Right cardiac atrium (tissue), 5 donors: ENCODE measurements at regions not wholly inside any gene's neighbourhood (a gene's known extent, or its start where the extent isn't known, plus 50 kb on each side); places are given as distances from the start of the nearest gene placed in this dataset.

ENCODE experiments used
- ATAC-seq, 2 donors: fragments of 200-7000 bp; cut with Tn5 transposase; one replicate each; pipeline versions ENCODE4 v1.8.0 to v1.9.1; 2020; ENCODE audit warnings: moderate library complexity in 2 of 2, mild to moderate bottlenecking in 1 of 2
- DNase-seq, 3 donors: peaks; one replicate each; pipeline ENCODE4 v3.0.0-alpha.2; 2020
- H3K27ac ChIP-seq: one replicate; pipeline ENCODE4 v1.5.1; 2013; ENCODE audit warnings: mild to moderate bottlenecking, low read length, control low read depth, moderate library complexity
- H3K27me3 ChIP-seq: one replicate; pipeline ENCODE4 v1.6.1; 2013; ENCODE audit not compliant: control insufficient read depth, insufficient read depth
- H3K4me1 ChIP-seq: one replicate; pipeline ENCODE4 v1.6.1; 2013; ENCODE audit warnings: low read length; ENCODE audit not compliant: control insufficient read depth, insufficient read depth
- H3K4me3 ChIP-seq: one replicate; pipeline ENCODE4 v1.5.1; 2013; ENCODE audit warnings: low read length, control low read depth
- H3K9me3 ChIP-seq: one replicate; pipeline ENCODE4 v1.6.1; 2013; ENCODE audit warnings: low read length; ENCODE audit not compliant: control insufficient read depth
- WGBS: extraction: QIAGEN DNeasy Blood & Tissue Kit; methylation state at CpG from one replicate; pipeline ENCODE4 v1.1.7; 2013; 5-methylcytosine and 5-hydroxymethylcytosine counted together
- intact Hi-C, 4 donors: fragments of 100-400 bp; cut with DNase I; formaldehyde crosslinking; loops; one replicate each; pipeline versions ENCODE4 v1.11.0 to v1.14.0; 2022 to 2023
- donor health status: healthy with polysubstance abuse.
- donor health status: DM: no; HTN: yes; CAD: no.
- donor health status: DM: no; HTN: no; CAD: no.
- donor health status: DM: no; HTN: yes; CAD: no; lungs with severe emphysema.
- donor health status: DM: yes; HTN: yes; CAD: no.

DNA sequence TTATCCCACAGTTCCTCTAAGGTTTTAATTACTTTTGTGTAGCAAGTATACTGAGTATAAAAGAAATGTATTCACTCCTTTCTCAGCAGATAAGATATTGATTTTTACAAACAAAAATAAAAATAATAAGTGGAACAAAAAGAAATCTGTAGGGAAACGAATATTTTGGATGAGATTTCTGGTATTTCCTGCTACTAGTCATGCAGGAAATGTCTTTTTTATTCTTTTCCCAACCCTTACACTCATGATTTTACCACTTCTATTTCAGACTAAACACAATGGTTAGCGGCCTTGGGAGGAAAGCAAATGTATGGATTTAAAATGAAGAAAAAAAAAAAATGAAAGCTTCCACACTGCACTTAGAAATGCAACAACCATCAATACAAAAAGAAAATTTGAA is 580.5 kb upstream of the MARCKS start:
- Histone ChIP-seq H3K27ac (no peak overlapping the region), H3K4me1 (no peaks in the 10 kb centered on the region), H3K4me3 (no peak overlapping the region), H3K27me3 (no peaks in the 10 kb centered on the region), H3K9me3 (no peaks in the 10 kb centered on the region)
- 42% methylated on average over 2 of the region's 2 CpGs for WGBS
- DNase-seq: no peak
- intact Hi-C loops: no loop called here
- no peak for ATAC-seq

DNA sequence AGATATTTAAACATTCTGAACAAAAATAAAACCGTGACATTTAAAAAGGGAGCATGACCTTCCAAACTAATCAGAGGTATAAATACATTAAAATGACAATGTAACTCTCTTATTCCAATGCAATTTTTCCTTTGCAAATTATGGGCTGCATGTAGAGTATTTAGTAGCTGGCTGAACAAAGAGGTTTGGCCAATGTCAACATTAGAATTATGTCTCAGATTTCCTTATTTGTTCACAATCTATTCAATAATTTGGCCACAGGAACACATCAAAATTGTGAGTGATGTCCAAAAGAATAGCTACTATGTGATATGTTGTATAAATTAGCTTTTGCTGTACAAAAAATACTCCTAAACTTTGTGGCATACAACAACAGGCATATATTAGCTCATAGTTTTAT is 580.0 kb upstream of the MARCKS start:
- no peak for DNase-seq
- no peak overlapping the region for H3K4me3 ChIP-seq
- H3K9me3 ChIP-seq: no peaks in the 10 kb centered on the region
- intact Hi-C loops: no loop called here
- H3K27ac ChIP-seq: no peak overlapping the region
- 89% methylated on average over 1 of the region's 1 CpG for WGBS
- no peaks in the 10 kb centered on the region for H3K4me1 ChIP-seq
- ATAC-seq: no peak
- no peaks in the 10 kb centered on the region for H3K27me3 ChIP-seq

GRCh38 chr6:113281014-113281413 is 576.1 kb upstream of the MARCKS start:
- ATAC-seq (no peak), DNase-seq (no peak)
- H3K4me1 ChIP-seq: no peaks in the 10 kb centered on the region
- no peaks in the 10 kb centered on the region for H3K9me3 ChIP-seq
- no peak overlapping the region for H3K4me3 ChIP-seq
- H3K27ac ChIP-seq: no peak overlapping the region
- intact Hi-C loops: no loop called here
- no peaks in the 10 kb centered on the region for H3K27me3 ChIP-seq

GRCh38 chr6:113281431-113281830 is 575.7 kb upstream of the MARCKS start:
- H3K27ac ChIP-seq: no peak overlapping the region
- ATAC-seq: no peak
- no peaks in the 10 kb centered on the region for H3K27me3 ChIP-seq
- no peak overlapping the region for H3K4me3 ChIP-seq
- no peaks in the 10 kb centered on the region for H3K9me3 ChIP-seq
- intact Hi-C loops: no loop called here
- 71% methylated on average over 1 of the region's 1 CpG for WGBS
- H3K4me1 ChIP-seq: no peaks in the 10 kb centered on the region
- DNase-seq: no peak

- intact Hi-C loops: no loop called here
- ATAC-seq: no peak
- WGBS: 89% methylated on average over 2 of the region's 2 CpGs
Measured at GRCh38 chr6:113287396-113287795, 569.7 kb upstream of the MARCKS start.

DNA sequence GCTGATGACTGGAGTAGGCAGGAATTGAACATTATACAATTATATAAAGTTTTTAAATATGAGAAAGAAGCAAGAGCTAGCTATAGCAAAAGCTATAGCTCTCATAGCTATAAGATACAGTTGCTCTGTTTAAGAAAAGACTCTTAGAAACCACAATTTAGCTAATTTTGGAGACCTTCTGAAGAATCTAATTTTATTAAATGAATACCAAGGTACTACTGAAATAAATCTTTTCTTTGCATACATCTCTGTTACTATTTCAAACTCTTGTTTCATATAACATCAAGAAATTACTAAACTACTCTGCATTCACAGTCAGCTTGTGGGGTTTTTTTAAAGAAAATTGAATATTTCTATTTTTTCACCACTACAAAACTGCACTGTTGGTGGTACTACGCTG is 568.7 kb upstream of the MARCKS start:
- WGBS: 96% methylated on average over 1 of the region's 1 CpG
- H3K27ac ChIP-seq: no peak overlapping the region
- H3K27me3 ChIP-seq: no peaks in the 10 kb centered on the region
- intact Hi-C loops: no loop called here
- H3K4me3 ChIP-seq: no peak overlapping the region
- no peaks in the 10 kb centered on the region for H3K4me1 ChIP-seq
- no peaks in the 10 kb centered on the region for H3K9me3 ChIP-seq
- DNase-seq (no peak), ATAC-seq (no peak)

More at GRCh38 chr6:113287396-113287795, 569.7 kb upstream of the MARCKS start:
- no peak for DNase-seq
- Histone ChIP-seq H3K4me1 (no peaks in the 10 kb centered on the region), H3K9me3 (no peaks in the 10 kb centered on the region), H3K27me3 (no peaks in the 10 kb centered on the region), H3K4me3 (no peak overlapping the region), H3K27ac (no peak overlapping the region)

GRCh38 chr6:113289166-113289565 is 568.0 kb upstream of the MARCKS start:
- Histone ChIP-seq H3K4me1 (no peaks in the 10 kb centered on the region), H3K9me3 (no peaks in the 10 kb centered on the region), H3K27ac (no peak overlapping the region), H3K4me3 (no peak overlapping the region), H3K27me3 (no peaks in the 10 kb centered on the region)
- DNase-seq (no peak), ATAC-seq (no peak)
- WGBS: 91% methylated on average over 6 of the region's 6 CpGs
- intact Hi-C loops: no loop called here

GRCh38 chr6:113290684-113291083 is 566.5 kb upstream of the MARCKS start:
- intact Hi-C loops: no loop called here
- 91% methylated on average over 1 of the region's 1 CpG for WGBS
- H3K4me3 ChIP-seq: no peak overlapping the region
- no peak overlapping the region for H3K27ac ChIP-seq
- no peaks in the 10 kb centered on the region for H3K27me3 ChIP-seq
- no peak for DNase-seq
- H3K9me3 ChIP-seq: no peaks in the 10 kb centered on the region
- no peaks in the 10 kb centered on the region for H3K4me1 ChIP-seq
- ATAC-seq: no peak

DNA sequence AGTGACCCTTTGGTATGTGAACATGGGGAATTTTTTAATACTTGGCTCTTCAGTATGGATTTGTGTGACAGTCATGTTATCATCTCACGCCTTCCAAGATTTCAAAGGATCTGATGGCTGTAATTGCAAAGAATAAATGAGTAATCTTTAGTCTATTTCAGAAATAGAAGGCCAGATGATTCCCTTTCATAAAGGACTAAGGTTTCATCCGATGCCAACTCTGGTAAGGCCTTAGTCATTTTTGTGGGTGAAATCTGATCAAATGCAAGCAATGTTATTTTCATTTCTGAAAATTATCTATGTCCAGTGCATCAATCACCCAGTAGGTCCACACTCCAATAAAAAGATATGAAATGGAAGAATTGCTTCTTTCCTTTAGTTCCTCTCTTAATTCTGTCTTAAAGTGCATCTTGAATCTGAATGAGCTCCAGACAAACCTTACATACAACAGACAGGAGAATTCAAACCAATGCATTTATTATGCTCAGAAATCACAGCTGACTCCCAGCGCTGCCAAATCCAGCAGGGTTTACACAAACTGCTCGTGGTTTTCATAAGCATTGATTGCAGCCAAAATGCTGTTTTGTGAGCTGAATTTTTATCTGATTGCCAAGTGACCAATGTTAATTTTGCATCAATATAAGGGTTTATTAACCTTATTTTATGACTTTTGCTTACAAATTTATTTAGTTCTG is 565.2 kb upstream of the MARCKS start:
- H3K4me3 ChIP-seq: no peak overlapping the region
- H3K27me3 ChIP-seq: no peaks in the 10 kb centered on the region
- intact Hi-C loops: no loop called here
- DNase-seq: peak in 1 of 3 donors; percentile 40
- H3K9me3 ChIP-seq: no peaks in the 10 kb centered on the region
- ATAC-seq: no peak
- no peak overlapping the region for H3K27ac ChIP-seq
- WGBS: 71% methylated on average over 4 of the region's 4 CpGs
- no peaks in the 10 kb centered on the region for H3K4me1 ChIP-seq

DNA sequence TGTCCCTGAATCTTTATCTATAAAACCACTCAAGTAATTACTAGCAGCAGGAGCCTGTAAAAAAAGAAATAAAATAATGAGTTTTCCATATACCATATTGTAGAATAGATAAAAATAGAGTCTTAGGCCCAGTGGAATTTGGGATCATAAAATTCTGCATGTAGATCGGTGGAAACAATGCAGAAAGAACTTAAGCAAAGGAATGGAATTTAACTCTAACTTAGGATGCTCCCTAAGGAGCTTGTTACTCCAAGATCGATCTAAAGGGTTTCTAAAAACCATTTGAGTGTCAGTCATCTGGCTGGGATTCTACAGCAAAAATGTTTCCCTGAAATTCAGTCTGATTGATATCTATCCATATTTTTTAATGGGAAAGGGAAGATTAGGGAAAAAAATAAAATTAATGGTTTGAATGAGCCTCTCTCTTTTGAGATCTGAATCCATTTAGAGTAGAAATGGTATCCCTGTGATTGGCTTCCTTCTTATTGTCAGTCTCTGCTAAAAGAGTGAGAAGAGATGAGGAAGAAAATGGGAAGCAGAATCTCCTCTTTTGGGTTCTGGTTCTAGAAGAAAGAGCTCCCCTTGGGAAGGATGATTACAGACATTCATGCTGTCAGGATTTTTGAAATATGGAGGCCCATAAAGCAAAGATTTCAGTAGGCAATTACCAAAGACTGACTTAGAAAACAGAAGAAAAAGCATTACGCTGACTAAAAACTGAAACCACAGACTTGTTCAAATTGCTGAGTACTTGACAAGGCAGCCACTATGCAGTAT is 564.3 kb upstream of the MARCKS start:
- Histone ChIP-seq H3K9me3 (no peaks in the 10 kb centered on the region), H3K4me3 (no peak overlapping the region), H3K27ac (no peak overlapping the region), H3K4me1 (no peaks in the 10 kb centered on the region), H3K27me3 (no peaks in the 10 kb centered on the region)
- intact Hi-C loops: no loop called here
- DNase-seq: no peak
- no peak for ATAC-seq
- 61% methylated on average over 3 of the region's 3 CpGs for WGBS

GRCh38 chr6:113293423-113293740 is 563.8 kb upstream of the MARCKS start:
- intact Hi-C loops: no loop called here
- H3K27me3 ChIP-seq: no peaks in the 10 kb centered on the region
- H3K4me1 ChIP-seq: no peaks in the 10 kb centered on the region
- H3K27ac ChIP-seq: no peak overlapping the region
- DNase-seq (no peak), ATAC-seq (no peak)
- H3K4me3 ChIP-seq: no peak overlapping the region
- no peaks in the 10 kb centered on the region for H3K9me3 ChIP-seq

- H3K9me3 ChIP-seq: no peaks in the 10 kb centered on the region
- no peaks in the 10 kb centered on the region for H3K27me3 ChIP-seq
- intact Hi-C loops: no loop called here
- H3K4me3 ChIP-seq: no peak overlapping the region
- ATAC-seq (no peak), DNase-seq (no peak)
- H3K27ac ChIP-seq: no peak overlapping the region
- no peaks in the 10 kb centered on the region for H3K4me1 ChIP-seq
Measured at GRCh38 chr6:113299531-113299930, 557.6 kb upstream of the MARCKS start.
